ENCODE measurements at regions not wholly inside any gene's neighbourhood (a gene's known extent, or its start where the extent isn't known, plus 50 kb on each side); places are given as distances from the start of the nearest gene placed in this dataset.
"Not testable (repeated sequence)": the region's sequence is repeated elsewhere in the genome, so short reads cannot be mapped to it uniquely, and the experiment has no call there.

DNA sequence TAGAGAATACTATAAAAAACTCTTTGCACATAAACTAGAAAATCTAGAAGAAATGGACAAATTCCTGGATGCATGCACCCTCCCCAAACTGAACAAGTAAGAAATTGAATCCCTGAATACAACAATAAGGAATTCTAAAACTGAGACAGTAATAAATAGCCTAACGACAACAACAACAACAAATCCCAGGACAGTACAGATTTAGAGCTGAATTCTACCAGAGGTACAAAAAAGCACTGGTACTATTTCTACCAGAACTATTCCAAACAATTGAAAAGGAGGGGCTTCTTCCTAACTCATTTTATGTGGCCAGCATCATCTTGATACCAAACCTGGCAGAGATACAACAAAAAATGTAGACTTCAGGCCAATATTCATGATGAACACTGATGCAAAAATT, 394.4 kb upstream of the RORB start:
- no peak for DNase-seq (ENCODE audit: low read depth, low spot score)

DNA sequence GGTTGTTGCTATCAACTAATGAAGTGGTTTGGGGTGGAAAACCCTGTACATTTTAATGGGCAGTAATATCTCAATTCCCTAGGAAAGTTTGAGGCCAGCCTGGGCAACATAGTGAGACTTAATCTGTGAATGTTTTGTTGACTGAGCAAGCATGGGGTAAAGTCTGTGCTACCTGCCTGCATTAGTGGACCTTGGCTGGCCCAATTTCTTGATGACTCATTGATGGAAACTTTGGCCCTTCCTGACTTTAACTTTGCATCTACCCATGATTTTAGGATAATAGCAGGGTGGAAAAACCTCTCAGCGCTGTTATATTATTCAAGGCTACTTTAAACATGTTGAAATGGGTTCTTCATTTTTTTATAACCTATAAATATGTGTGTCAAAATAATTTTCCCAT, 389.4 kb upstream of the RORB start:
- no peak overlapping the region for H3K27ac ChIP-seq
- no peak for DNase-seq (ENCODE audit: low read depth, low spot score)

More for the DNA sequence above, 394.4 kb upstream of the RORB start:
- H3K27ac ChIP-seq, result no peak overlapping the region

DNA sequence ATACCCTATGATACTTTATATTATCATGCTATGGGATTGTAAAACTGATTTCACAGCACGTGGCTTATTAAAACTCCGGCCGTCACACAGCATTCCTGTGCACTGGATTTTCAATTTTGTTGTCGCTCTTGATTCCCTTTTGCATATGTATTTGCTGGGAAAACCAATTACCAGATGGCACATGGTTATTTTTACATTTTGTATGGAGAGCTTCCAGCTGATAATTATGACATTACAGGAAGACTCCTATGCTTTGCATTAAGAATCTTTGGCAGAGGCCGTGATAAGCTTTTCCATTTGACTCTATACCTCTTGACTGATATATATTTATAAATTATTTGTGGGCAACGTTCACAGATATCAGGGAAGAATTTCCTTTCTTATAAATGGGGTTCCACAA, 381.2 kb upstream of the RORB start:
- DNase-seq (ENCODE audit: low read depth, low spot score), result no peak

DNA sequence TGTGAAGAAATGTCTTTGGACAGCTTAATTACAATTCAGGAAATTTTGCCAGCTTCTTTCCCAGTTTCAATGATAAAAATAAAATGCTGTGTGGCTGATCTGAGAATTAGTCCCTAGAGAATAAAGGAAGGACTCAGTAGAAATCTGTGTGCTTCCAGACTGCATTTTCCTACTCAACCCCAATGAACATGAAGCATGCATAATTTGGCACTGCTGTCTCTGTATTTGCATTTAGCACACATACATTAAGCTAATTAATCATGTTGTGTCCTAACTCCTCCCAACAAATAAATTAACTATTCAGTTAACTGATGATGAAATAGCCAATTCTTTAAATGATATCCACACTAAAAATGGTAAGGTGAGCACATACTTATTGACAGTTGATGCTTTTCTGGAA, 380.0 kb upstream of the RORB start:
- DNase-seq (ENCODE audit: low read depth, low spot score), result no peak
- no peak overlapping the region for H3K27ac ChIP-seq

More for the DNA sequence above, 381.2 kb upstream of the RORB start:
- H3K27ac ChIP-seq, result no peak overlapping the region

DNA sequence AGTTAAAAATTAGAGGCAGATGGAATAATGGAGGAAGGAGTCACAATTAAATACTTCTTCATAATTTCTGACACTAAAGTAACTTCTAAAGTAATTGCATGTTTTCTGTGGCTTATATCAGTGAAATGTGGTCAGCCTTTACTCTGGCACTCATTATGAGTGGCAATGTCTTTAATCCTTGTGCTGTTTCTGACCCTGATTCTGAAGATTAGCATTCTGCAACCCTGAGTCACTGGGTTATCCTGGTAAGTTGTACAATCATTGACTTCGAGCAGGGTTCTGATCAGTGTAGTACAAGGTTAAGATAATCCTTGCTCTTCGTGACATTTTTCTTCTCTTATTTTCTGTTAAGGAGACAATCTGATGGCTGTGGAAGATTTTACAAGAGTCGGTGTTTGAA, 379.4 kb upstream of the RORB start:
- DNase-seq (ENCODE audit: low read depth, low spot score), result no peak
- no peak overlapping the region for H3K27ac ChIP-seq

DNA sequence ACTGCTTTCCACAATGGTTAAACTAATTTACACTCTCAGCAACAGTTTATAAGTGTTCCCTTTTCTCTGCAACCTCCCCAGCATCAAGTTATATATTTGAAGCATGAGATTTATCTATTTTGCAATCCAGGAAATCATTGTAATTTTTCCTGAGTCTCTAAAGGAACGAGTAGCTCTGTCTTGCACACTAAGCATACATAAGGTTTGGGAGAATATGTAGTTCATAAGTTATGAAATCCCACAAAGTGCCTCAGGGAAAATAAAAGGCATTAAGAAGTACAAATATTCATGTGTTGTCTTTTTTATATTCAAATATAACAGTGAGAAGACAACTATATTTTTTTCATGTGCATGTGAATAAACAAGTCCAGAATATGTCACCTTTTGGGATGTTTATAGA, 377.1 kb upstream of the RORB start:
- DNase-seq (ENCODE audit: low read depth, low spot score), result no peak
- no peak overlapping the region for H3K27ac ChIP-seq

DNA sequence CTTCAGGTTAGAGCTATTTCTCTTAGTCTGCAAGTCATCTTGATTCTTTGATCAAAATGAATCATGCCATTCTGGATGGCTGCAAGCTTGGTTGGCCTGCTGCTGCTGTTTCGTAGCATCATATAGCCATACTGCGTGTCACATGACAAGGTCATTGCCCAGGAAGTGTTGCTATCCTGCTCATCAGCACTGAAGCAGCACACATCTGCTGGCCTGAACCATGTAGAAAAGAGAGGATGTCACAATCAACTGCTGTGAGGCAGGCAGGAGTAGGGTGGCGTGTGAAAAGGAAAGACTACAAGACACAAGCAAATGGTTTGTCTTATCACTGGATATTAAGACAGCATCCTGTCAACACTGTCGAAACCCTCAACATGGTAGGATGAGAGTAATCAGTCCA, 376.7 kb upstream of the RORB start:
- no peak overlapping the region for H3K27ac ChIP-seq
- no peak for DNase-seq (ENCODE audit: low read depth, low spot score)

DNA sequence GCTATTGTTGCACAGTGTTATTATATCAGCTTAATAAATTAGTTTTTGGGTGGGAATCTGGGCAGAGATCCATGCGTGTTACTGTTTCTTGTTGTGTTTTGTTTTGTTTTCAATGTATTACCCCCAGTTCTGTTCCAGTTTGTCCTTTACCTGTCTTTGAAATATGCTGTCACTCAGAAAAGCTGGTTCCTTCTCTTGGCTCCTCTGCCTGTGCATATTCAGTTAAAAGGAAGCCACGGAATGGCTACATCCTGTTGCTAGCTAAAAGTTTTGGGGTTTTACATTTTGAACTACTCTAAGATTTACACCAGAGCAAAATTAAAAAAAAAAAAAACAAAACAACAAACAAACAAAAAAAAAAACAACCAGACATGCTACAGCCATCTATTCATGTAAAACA, 374.9 kb upstream of the RORB start:
- DNase-seq (ENCODE audit: low read depth, low spot score), result no peak
- no peak overlapping the region for H3K27ac ChIP-seq

DNA sequence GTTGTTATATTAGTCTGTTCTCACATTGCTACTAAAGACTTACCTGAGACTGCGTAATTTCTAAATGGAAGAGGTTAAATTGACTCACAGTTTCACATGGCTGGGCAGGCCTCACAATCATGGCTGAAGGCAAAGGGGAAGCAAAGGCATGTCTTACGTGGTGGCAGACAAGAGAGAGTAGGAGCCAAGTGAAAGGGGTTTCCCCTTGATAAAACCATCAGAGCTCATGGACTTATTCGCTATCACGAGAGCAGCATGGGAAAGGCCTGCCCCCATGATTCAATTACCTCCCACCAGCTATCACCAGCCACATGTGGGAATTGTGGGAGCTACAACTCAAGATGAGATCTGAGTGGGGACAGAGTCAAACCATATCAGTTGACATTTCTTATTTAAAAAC, 374.5 kb upstream of the RORB start:
- no peak overlapping the region for H3K27ac ChIP-seq
- no peak for DNase-seq (ENCODE audit: low read depth, low spot score)

DNA sequence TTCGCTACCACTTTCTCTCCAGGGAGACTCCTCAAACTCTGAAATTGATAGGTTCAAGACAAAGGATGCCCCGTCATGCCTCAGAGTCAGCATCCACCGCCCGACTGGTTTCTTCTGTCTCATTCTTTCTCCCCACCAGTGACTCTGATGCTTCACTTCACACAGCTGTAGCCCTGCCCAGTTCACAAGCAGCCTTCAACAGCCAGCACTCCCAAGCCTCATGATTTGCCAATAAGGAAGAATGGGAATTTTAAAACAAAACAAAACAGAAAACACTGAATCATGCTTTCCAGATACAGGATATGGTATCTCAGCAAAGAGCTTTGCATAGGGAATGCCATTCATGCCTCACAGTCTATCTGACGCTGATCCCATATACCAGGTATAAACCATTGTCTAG, 371.2 kb upstream of the RORB start:
- DNase-seq (ENCODE audit: low read depth, low spot score), result no peak
- no peak overlapping the region for H3K27ac ChIP-seq

DNA sequence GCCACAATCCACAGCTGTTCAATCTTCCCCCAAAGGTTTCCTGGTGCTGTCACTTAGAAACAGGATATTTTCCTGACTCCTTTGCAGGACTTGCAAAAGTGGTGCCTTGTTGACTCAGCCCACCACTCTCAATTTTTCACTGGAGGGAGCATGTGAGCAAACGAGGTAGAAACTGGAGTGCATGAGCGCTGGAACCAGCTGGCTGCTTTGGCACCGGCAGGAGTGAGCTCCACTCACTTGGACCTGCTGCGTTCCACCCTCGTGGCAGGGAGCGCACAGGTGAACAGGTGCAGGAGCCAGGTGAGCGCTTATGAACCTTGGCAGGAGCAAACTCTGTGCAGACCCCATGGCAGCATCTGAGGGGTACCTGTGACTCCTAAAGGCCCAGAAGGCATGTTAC, 364.1 kb upstream of the RORB start:
- no peak overlapping the region for H3K27ac ChIP-seq
- DNase-seq (ENCODE audit: low read depth, low spot score), result no peak

DNA sequence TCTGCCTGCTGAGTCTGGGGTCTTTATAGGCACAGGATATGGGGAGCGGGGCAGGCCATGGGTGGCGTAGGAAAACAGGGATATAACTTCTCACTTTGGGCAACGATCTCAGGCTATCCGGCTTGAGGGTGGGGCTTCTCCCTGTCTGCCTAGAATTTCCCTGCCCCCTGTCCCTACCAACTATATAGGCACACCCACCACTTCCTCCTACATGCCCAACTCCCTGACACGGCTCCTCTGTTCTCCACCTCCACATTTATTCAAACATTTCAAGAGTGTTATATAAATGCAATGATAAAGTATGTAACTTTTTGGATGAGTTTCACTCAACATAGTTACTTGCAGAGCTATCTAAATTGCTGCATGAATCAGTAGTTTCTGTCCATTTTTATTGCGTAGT, 363.2 kb upstream of the RORB start:
- DNase-seq (ENCODE audit: low read depth, low spot score), result no peak
- H3K27ac ChIP-seq, result no peak overlapping the region

DNA sequence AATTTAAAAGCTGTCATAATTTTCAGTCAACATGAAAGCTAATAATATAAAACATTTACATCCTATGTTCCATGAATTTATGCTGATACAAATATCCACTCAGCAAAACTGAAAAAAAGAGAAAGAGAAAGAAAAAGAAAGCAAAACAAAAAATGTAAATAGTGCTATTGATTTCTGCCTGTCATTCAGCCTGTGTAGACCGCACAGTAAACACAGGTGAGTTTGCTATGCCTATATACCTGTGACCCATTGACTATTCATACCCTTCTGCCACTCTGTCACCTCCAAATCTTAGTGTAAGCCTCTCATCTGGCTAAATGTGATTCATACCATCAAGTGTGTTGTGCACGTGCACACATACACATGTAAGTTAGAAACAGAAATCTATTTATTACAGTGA, 359.0 kb upstream of the RORB start:
- no peak for DNase-seq (ENCODE audit: low read depth, low spot score)
- no peak overlapping the region for H3K27ac ChIP-seq

DNA sequence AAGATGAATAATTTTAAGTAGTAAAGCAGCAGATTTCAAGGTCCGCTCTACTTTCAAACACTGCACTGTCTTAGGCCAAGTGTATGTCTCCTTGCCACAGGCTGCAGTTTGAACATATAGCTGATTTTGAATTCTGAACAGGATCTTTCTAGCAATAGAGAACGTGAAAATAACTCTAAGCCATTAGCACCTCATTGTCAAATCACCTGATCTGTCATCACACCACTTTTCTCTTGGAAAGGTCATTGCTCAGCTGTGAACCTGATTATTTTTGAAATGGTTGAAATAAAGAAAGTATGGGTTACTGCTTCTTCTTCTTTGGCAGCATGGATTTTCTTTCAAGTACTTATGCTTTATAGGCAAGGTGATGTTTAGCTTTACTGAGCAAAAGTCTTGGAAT, 357.0 kb upstream of the RORB start:
- H3K27ac ChIP-seq, result no peak overlapping the region
- DNase-seq (ENCODE audit: low read depth, low spot score), result no peak

DNA sequence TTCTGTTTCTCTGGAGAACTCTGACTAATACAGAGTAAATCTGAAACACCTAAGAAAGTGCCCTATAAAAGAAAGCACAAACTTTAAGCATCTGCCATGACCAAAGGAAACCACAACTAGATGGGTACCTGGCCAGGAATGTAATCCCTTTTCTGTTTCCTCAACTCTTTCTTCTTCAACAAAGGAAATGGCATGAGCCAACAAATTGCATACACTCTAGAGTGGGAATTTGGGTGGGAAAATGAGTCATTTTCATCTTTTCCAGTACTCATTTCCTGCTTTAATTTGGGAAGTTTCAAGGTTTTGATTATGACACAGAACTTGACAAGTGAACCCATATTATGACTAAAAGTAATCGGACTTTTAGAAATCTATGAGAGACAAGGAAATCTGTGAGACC, 349.2 kb upstream of the RORB start:
- H3K27ac ChIP-seq, result no peak overlapping the region
- DNase-seq (ENCODE audit: low read depth, low spot score), result no peak

DNA sequence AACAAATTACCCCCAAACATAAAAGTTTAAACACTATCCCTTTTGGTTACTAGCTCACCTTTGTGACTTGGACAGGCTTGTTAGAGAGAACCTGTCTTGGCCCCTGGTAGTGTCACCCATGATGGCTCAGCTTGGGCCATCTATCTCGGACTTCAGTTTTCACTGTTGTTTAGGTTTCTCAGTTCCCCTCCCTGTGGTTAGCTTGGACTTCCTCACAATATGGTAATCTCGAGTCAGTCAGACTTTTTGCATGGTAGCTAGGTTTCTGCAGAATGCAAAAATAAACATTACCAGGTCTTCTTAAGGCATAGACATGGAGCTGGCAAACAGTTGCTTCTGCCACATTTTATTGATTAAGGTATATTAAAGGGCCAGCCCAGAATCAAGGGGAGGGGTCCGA, 324.3 kb upstream of the RORB start:
- H3K27ac ChIP-seq, result no peak overlapping the region
- no peak for DNase-seq (ENCODE audit: low read depth, low spot score)

DNA sequence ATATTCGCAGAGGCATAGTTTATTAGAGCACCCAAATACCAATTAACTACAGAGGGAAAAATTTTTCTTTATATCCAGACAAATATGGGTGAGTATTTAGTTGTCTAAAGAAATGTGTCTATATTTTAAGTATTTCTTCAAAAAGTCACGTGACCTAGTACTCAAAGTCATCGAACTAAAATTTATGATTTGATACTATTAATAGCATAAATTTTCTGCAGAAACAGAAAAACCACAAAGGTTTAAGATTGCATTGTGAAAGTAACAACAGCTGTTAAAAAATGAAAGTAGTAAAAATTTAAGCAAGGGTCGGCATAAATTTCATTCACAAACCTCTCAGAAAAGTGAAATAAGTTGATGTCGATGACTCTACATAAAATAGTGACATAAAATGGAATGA, 323.9 kb upstream of the RORB start:
- H3K27ac ChIP-seq, result no peak overlapping the region
- DNase-seq (ENCODE audit: low read depth, low spot score), result no peak

DNA sequence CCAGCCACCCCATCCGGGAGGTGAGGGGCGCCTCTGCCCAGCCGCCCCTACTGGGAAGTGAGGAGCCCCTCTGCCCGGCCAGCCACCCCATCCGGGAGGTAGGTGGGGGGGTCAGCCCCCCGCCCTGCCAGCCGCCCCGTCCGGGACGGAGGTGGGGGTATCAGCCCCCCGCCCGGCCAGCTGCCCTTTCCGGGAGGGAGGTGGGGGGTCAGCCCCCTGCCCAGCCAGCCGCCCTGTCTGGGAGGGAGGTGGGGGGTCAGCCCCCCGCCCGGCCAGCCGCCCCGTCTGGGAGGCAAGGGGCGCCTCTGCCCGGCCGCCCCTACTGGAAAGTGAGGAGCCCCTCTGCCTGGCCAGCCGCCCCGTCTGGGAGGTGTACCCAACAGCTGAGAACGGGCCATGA, 299.4 kb upstream of the RORB start:
- not testable (repeated sequence) for DNase-seq (ENCODE audit: low read depth, low spot score)

DNA sequence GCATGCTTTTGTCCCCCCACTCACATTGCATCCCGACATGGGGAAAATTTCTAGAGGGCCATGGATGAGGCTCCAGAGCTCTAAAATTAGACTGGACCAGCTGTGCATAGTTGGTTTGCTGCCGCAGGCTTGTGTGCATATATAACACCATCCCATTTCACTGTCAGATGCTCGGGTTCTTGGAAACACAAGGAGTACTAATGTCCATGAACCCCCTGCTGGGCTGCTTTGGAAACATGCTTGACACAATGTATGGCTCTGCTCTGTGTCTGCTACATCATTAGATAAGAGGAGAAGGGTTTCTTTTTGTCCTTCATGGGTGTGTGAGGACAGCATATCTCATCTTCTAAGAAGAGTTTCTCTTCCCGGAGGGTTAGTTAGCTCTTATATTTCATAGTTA, 292.1 kb upstream of the RORB start:
- no peak for DNase-seq (ENCODE audit: low read depth, low spot score)
- no peak overlapping the region for H3K27ac ChIP-seq

More for the DNA sequence above, 299.4 kb upstream of the RORB start:
- H3K27ac ChIP-seq, result not testable (repeated sequence)

DNA sequence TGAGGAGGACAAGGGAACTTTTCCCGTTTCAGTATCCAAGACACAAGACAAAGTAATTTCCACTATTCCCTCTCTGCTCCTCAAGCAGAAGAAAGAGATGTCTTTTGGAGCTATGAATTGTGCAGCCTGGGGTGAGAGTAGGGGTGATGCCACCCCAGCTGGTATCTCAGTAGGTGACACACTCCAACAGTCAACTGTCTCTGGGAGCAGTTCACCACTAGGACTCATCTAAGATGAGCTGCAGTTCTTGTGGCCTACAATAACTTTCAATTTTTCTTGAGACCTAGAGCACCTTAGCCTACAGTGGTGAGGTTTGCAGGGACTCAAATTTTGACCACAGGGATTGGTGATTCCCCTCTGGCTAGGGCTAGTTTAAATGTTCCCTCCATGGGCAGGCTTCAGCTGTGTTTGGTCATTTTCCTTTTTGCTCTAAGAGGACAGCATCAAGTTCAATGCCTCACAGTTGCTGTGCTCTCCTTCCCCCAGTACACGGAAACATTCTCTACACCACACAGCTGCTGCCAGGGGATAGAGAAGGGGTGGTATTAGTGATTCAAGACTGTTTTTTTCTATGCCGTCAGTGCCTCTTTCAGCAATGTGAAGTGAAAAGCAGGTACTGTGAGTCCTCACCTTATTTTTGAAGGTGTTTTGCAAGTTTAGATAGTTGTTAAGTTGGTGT, 278.6 kb upstream of the RORB start:
- DNase-seq (ENCODE audit: low read depth, low spot score), result no peak
- no peak overlapping the region for H3K27ac ChIP-seq

DNA sequence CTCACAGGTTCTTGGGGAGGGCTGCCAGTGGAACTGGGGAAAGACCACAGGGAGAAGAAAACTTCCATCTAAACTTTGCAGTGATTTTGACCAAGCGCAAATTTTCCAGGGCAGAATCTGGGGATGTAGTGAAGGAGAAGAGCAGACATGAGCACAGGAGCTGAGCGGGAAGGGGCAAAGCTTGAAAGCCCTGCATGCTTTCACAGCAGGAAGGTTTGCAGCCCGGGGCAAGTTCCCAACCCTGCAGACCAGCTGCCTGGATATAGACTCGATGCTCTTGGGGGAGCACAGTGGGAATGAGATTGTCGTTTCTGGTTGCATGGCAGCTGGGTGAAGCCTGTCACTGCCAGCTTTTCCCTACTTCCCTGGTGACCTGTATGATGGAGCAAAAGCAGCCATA, 276.8 kb upstream of the RORB start:
- no peak for DNase-seq (ENCODE audit: low read depth, low spot score)
- H3K27ac ChIP-seq, result no peak overlapping the region

DNA sequence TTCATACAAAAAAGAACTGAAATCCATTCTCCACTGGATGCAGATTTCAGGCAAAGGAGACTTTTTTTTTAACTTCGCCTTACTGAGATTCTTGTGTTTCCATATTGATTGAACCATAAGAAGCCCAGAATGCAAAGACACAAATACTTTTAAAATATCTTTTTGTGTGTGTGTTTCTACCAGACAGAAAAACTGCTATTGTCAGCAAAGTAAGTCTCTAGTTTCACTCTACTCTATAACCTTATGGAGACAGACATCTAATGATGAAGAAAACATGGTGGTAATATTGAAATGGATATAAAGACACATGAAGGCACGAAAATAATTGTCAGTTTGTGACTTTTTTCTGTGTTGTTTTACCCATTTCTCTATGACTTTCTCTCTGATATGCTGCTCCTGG, 260.3 kb upstream of the RORB start:
- DNase-seq (ENCODE audit: low read depth, low spot score), result no peak
- H3K27ac ChIP-seq, result no peak overlapping the region
